HG03558 (cell line): ENCODE measurements at regions not wholly inside any gene's neighbourhood (a gene's known extent, or its start where the extent isn't known, plus 50 kb on each side); places are given as distances from the start of the nearest gene placed in this dataset.
"Not testable (repeated sequence)": the region's sequence is repeated elsewhere in the genome, so short reads cannot be mapped to it uniquely, and the experiment has no call there.

Experiments used
- ATAC-seq: cut with Tn5 transposase; IDR thresholded peaks from one replicate; pipeline ENCODE4 v1.9.1; 2021; ENCODE audit warnings: moderate number of reproducible peaks; ENCODE audit not compliant: unreplicated experiment; ENCODE audit errors: extremely low read depth

DNA sequence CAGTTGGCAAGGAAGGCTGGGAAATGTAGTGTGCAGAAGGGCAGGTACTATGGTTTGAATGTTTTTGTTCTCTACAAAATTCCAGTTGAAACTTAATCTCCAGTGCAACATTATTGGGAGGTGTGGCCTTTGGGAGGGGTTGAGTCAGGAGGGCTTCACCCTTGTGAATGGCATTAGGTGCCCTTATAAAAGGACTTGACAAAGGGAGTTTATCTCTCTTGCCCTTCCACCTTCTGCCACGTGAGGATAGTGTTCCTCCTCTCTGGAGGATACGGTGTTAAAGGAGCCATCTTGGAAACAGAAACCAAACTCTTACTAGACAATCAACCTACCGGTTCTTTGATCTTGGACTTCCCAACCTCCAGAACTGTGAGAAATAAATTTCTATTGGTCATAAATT is 82.2 kb upstream of the LRFN2 start:
- ATAC-seq, result no peak

GRCh38 chr6:40668203-40668602 is 81.0 kb upstream of the LRFN2 start:
- ATAC-seq, result no peak

GRCh38 chr6:40666530-40666929 is 79.4 kb upstream of the LRFN2 start:
- no peak for ATAC-seq

DNA sequence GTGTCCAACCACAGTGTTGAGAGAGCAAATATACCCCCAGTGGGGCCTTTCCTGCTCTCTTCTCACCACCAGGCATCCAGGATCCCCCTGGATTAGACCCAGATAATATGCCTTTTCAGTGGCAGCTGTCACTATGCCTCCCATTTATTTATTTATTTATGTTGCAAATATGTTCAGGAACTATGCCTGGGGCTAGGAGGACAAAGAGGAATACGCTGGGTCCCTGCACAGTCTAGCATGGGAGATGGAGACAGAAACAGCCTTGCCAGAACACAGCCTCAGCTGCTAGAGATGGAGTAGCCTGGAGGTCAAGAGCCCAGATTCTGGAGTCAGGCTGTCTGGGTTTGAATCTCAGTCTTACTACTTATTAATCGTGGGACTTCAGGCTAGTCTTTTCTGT is 74.6 kb upstream of the LRFN2 start:
- no peak for ATAC-seq

DNA sequence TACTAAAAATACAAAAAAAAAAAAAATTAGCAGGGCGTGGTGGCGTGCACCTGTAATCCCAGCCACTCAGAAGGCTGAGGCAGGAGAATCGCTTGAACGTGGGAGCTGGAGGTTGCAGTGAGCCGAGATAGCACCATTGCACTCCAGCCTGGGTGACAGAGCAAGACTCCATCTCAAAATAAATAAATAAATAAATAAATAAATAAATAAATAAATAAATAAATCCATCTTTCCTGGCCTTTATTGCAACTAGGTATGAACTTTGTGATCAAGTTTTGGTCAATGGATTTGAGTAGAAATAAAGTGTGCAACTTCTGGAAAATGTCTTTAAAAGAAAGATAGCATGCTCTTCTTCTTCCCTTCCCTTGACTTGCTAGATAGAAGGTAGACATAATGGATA is 69.6 kb upstream of the LRFN2 start:
- not testable (repeated sequence) for ATAC-seq

DNA sequence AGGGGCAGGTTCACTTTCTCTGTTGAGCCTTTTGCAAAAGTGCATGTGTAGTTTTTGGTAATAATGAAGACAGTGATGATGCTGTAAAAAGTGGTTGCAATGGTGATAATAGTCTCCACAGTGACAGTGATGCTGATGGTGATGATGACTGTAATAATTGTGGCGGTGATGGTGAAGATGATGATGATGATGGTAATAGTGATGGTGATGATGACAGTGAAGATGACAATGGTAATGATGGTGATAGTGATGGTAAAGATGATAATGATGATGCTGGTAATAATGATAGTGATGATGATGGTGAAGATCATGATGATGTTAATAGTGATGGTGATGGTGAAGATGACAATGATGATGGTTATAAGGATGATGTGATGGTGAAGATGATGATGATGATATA is 67.7 kb upstream of the LRFN2 start:
- ATAC-seq, result no peak

DNA sequence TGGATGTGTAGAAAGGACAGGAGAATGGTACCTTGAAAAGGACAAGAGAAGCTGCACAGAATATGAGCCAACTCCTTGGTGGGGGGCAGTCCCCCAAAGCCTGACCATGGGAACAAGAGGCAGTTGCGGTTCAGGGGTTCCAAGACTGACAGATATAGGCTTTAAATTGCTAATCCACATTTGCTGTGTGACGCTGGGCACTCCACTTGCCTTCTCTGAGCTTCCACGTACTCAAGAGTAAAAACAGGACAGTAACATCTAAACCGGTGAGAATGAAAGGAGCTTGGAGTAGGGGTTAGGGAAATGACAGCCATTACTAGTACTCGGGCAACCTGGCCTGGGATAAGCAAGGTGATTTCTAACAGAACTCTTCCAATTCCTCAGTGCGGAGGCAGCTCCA is 57.9 kb upstream of the LRFN2 start:
- no peak for ATAC-seq

DNA sequence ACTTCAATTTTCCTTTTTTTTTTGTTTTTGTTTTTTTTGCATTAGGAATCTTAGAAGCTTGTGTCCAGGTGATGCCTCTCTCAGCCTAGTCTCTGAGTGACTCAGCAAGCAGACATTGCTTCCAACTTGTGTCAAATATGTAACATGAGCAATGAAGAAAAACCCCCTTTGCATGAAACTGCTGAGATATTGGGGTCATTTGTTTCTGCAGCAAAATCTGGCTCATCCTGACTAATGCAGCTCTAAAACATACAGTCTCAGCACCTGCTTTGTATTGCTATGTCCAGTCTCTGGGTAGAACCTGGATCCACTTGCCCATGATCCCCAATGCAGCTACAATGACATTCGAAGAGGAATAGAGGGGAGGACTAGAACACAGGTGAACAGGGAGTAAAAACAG is 55.7 kb upstream of the LRFN2 start:
- no peak for ATAC-seq

DNA sequence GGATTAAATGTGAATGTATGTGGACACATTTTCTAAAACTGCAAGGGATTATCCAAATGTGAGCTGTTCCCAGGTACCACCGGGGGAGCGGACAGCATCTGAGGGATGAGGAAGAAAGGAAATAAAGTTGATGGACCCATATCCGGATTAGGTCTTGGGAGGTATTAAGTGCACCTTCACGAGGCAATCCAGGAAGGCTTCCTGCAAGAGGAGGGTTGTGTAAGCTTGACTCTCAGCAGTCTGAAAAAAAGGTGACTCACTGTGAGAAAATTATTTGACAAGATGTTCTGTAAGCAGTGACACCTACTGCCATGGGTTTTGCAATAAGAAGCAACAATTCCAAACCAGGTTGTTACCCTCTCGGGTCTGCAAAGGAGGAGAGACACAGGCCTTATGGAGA is 55.0 kb upstream of the LRFN2 start:
- no peak for ATAC-seq

DNA sequence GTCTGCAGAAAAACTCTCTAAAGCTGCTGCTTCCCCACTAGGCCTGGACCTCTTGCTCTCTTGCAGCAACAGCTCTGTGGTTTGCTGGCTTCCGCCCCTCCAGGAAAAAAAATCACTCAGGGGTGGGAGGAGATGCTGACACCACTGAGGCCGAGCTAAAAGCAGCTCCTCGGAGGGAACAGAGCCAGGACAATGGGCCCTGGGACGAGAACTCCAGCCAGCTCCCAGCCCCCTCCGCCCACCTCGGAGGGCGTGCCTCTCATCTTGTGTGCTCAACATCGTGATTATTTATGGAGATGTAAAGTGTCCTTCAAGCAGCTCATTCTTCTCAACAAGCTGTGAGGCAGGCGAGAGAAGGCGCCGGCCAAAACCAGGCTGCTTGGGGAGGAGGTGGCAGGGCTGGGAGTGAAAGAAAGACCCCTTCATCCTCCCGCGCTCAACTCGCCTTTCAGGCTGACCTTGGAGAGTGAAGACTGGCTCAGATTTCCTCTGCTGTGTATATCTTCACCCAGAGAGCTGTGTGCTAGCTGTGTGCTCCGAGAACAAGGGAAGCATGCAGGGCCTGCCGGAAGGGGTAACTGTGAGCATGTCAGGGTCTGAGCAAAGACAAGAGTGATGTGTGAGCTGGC is 53.5 kb upstream of the LRFN2 start:
- ATAC-seq, result no peak
